ENCODE measurements at regions not wholly inside any gene's neighbourhood (a gene's known extent, or its start where the extent isn't known, plus 50 kb on each side); places are given as distances from the start of the nearest gene placed in this dataset.
"Not testable (repeated sequence)": the region's sequence is repeated elsewhere in the genome, so short reads cannot be mapped to it uniquely, and the experiment has no call there.

DNA sequence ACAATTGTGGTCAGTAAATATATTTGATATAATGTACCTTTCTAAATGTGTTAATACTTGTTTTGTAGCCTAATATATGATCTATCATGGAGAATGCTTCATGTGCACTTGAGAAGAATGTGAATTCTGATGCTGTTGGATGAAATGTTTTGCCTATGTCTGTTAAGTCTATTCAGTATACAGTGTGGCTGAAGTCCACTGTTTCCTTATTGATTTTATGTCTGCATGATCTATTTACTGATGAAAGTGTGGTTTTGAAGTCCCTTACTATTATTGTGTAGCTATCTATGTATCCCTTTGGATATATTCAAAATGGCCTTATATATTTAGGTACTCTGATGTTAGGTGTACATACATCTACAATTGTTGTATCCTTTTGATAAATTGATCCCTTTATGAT is 515.8 kb upstream of the EPHA5 start:
- Mint-ChIP-seq H3K4me1 (no peaks in the 10 kb centered on the region), H3K27me3 (no peaks in the 10 kb centered on the region), H3K9me3 (ENCODE audit: low read depth) (peaks cover 10% of the 10 kb centered on the region), H3K4me3 (no peak overlapping the region), H3K27ac (no peak overlapping the region), H3K36me3 (no peaks in the 10 kb centered on the region)
- ATAC-seq (no peak), DNase-seq (no peak)
- CTCF ChIA-PET: no interaction called here

DNA sequence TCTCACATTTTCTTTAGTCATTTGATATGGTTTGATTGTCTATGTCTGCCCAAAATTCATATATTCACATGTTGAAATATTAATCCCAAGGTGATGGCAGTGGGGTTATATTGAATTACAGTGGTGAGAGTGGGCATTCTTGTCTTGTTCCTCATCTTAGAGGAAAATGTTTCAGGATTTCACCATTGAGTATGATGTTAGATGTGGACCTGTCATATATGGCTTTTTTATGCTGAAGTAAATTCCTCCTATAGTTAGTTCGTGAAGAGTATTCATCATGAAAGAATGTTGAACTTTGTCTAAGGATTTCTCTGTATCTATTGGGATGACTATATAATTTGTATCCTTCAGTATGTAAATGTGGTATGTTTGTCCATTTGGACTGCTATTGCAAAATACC is 512.3 kb upstream of the EPHA5 start:
- no peaks in the 10 kb centered on the region for H3K27me3 Mint-ChIP-seq
- no peak for DNase-seq
- no peak overlapping the region for H3K4me3 Mint-ChIP-seq
- ATAC-seq: no peak
- CTCF ChIA-PET: no interaction called here
- H3K27ac Mint-ChIP-seq: no peak overlapping the region
- H3K36me3 Mint-ChIP-seq: no peaks in the 10 kb centered on the region
- H3K4me1 Mint-ChIP-seq: no peaks in the 10 kb centered on the region
- H3K9me3 Mint-ChIP-seq (ENCODE audit: low read depth): peaks cover 7% of the 10 kb centered on the region

DNA sequence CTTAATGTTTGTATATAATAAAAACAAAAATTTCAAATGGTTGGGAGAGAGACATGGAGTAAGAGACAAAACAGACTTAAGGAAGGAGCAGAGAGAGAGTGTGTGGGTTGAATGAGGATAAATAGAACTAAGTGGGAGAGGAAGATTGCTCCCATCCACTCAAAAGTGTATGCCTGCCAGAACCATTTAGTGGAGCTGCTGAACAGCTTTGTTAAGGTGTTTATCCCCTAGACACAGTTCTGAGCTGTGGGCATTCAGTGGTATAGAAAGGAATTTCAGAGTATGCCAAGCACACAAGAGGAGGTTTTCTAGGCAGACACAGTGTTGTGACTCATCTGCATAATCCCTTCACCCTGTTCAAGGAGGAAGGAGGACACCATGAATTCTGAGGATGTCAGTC is 508.6 kb upstream of the EPHA5 start:
- ATAC-seq: no peak

DNA sequence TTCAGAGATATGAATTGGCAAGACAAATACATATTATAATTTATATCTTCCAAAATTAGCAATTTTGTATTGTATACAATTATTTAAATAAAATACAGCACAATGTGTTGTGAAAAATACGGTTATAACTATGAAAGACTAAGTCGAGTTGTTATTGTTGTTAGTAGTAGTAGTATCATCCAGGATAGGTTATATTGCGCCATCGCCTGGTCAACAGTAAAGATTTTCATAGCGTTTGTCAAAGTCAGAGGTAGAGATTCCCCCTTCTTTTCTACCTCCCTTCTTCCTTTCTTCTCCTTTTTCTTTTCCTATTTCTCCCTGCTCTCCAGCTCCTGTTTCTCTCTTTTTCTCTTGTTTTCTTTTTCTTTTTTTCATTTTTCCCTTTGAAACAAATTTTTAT is 499.1 kb upstream of the EPHA5 start:
- Mint-ChIP-seq H3K27me3 (no peaks in the 10 kb centered on the region), H3K9me3 (ENCODE audit: low read depth) (peaks cover 5% of the 10 kb centered on the region), H3K27ac (no peak overlapping the region), H3K4me3 (no peak overlapping the region), H3K4me1 (no peaks in the 10 kb centered on the region), H3K36me3 (no peaks in the 10 kb centered on the region)
- ATAC-seq: no peak
- CTCF ChIA-PET: no interaction called here
- DNase-seq: no peak

More for the DNA sequence above, 508.6 kb upstream of the EPHA5 start:
- no peaks in the 10 kb centered on the region for H3K4me1 Mint-ChIP-seq
- peaks cover 7% of the 10 kb centered on the region for H3K9me3 Mint-ChIP-seq (ENCODE audit: low read depth)
- no peaks in the 10 kb centered on the region for H3K27me3 Mint-ChIP-seq
- CTCF ChIA-PET: no interaction called here
- H3K4me3 Mint-ChIP-seq: no peak overlapping the region
- no peak overlapping the region for H3K27ac Mint-ChIP-seq
- DNase-seq: no peak
- no peaks in the 10 kb centered on the region for H3K36me3 Mint-ChIP-seq

DNA sequence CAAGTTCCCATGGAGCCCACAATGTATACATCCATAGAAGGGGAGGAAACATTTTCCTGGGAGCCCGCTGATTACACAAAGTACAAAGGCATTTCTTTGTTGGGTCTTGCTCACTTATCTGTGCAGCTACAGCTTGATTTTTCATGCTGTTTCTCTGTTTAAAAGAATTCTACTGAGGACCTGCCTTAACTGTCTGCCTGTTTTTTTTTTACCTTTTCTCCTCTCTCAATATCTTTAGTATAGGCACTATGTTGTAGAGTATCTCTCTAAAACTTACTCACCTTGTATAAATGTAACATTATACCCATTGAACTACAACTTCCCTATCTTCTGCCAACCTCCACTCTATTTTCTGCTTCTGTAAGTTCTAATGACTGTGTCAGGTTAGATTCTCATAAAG is 494.6 kb upstream of the EPHA5 start:
- Mint-ChIP-seq H3K4me1 (no peaks in the 10 kb centered on the region), H3K9me3 (ENCODE audit: low read depth) (peaks cover 9% of the 10 kb centered on the region), H3K27ac (no peak overlapping the region), H3K36me3 (no peaks in the 10 kb centered on the region), H3K4me3 (no peak overlapping the region), H3K27me3 (no peaks in the 10 kb centered on the region)
- no peak for DNase-seq
- no peak for ATAC-seq
- CTCF ChIA-PET: no interaction called here

DNA sequence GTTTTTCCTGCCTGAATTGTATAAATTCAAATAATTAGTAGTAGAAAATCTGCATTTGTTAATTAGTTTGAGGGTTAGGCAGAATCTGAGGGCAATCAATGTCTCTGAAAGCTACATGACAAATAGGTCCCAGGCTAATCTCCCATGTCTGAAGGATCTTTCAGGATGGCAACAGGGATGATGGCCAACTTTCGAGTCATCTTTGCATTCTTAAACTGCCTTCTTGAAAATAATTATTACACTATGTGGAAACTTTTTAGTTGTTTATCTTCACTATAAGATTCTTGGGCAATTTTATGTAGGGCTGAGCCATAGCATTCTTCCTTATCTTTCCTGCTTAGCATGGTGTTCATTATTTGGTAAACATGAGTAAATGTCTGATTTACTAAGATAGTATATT is 490.3 kb upstream of the EPHA5 start:
- Mint-ChIP-seq H3K9me3 (ENCODE audit: low read depth) (peaks cover 17% of the 10 kb centered on the region), H3K36me3 (no peaks in the 10 kb centered on the region), H3K27me3 (no peaks in the 10 kb centered on the region), H3K4me1 (no peaks in the 10 kb centered on the region), H3K27ac (no peak overlapping the region), H3K4me3 (no peak overlapping the region)
- ATAC-seq: no peak
- CTCF ChIA-PET: no interaction called here
- DNase-seq: no peak

DNA sequence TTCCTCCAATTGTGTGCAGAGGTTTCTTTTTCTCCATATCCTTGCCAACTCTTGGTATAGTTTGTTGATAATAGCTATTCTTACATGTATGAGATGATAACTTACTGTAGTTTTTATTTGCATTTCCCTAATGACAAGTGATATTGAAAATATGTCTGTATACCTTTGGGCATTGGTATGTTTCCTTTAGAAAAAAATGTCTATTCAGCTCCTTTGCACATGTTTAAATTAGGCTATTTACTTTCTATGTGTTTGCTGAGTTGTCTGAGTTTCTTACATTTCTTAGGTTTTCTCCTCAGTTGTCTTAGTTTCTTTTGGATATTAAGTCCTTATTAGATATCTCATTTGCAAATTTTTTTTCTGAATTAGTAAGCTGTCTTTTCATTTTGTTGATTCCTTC is 487.3 kb upstream of the EPHA5 start:
- Mint-ChIP-seq H3K9me3 (ENCODE audit: low read depth) (peaks cover 22% of the 10 kb centered on the region), H3K4me1 (no peaks in the 10 kb centered on the region), H3K27me3 (no peaks in the 10 kb centered on the region), H3K36me3 (no peaks in the 10 kb centered on the region), H3K4me3 (no peak overlapping the region), H3K27ac (no peak overlapping the region)
- CTCF ChIA-PET: no interaction called here
- DNase-seq: no peak
- no peak for ATAC-seq

DNA sequence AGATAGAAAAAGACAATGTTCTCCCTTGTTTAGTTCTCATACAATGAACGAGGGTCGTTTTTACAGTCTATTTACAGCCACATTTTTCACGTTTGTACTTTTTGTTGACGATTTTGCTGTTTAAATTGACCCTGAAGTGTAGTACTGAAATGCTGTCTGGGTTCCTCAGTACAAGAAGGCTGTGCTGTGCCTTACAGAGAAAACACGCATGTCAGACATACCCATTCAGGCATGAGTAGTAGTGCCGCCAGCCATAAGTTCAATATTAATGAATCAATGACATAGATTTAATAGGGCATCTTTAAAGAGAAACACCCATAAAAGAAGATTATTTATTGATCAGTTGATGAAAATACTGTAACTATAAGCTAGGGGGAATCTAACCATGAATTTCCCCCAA is 459.8 kb upstream of the EPHA5 start:
- DNase-seq (no peak), ATAC-seq (no peak)
- Mint-ChIP-seq H3K36me3 (no peaks in the 10 kb centered on the region), H3K9me3 (ENCODE audit: low read depth) (peaks cover 6% of the 10 kb centered on the region), H3K4me3 (no peak overlapping the region), H3K27me3 (no peaks in the 10 kb centered on the region), H3K27ac (no peak overlapping the region), H3K4me1 (no peaks in the 10 kb centered on the region)
- CTCF ChIA-PET: no interaction called here

DNA sequence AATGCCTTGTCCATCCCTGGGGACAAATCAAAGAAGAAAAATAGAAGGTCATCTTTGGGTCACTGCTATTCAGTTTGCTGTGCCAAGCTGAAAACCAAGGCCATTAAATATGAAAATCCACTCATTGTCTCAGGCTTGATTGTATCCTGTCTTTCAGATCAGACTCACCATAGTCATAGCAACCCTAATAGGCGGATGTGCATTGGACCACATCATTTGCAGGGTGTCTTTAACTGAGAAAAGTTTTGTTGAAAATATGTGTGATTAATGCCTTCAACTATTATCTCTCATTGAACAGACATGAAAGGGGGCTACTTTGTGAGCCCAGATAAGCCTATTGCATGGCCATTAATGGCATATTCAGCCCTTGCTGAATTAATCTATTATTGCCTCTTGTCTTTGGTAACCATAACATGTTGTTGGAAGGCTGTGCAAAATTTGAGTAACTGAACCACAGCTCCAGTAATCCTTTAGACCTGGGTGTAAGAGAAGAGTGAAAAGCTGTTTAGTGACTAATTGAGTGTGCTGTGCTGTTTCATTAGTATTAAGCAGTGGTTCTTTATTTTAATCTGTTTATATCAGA is 453.6 kb upstream of the EPHA5 start:
- CTCF ChIA-PET: no interaction called here
- H3K9me3 Mint-ChIP-seq (ENCODE audit: low read depth): peaks cover 5% of the 10 kb centered on the region
- H3K4me3 Mint-ChIP-seq: no peak overlapping the region
- no peak for ATAC-seq
- no peak overlapping the region for H3K27ac Mint-ChIP-seq
- no peaks in the 10 kb centered on the region for H3K4me1 Mint-ChIP-seq
- no peak for DNase-seq
- H3K27me3 Mint-ChIP-seq: no peaks in the 10 kb centered on the region
- H3K36me3 Mint-ChIP-seq: no peaks in the 10 kb centered on the region

DNA sequence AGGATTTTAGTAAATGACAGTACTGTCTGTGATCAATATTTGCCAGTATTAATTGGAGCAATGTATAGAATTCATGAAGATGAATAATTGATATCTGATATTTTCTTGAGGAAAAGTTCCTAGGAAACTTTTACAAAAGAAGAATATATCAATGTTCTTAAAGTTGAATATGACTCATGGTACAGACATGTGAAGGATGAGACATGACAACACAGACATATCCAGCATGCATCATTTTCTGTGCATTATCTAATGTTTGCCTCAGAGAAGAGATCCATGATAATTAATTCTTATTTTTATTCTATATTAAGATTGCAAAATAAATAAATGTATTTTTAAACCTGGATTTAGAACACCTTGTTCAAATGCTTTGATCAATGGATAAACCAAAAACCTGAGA is 452.9 kb upstream of the EPHA5 start:
- CTCF ChIA-PET: no interaction called here
- no peak overlapping the region for H3K4me3 Mint-ChIP-seq

DNA sequence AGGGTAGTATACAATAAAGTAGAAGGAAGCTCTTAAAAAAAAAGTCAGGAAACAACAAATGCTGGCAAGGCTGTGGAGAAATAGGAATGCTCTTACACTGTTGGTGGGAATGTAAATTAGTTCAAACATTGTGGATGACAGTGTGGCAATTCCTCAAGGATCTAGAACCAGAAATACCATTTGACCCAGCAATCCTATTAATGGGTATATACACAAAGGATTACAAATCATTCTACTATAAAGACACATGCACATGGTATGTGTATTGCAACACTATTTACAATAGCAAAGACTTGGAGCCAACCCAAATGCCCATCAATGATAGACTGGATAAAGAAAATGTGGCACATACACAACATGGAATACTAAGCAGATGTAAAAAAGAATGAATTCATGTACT is 444.9 kb upstream of the EPHA5 start:
- not testable (repeated sequence) for H3K27ac Mint-ChIP-seq, ATAC-seq

More for the DNA sequence above, 452.9 kb upstream of the EPHA5 start:
- no peak for DNase-seq
- Mint-ChIP-seq H3K36me3 (no peaks in the 10 kb centered on the region), H3K27me3 (no peaks in the 10 kb centered on the region), H3K27ac (no peak overlapping the region), H3K4me1 (no peaks in the 10 kb centered on the region), H3K9me3 (ENCODE audit: low read depth) (peaks cover 5% of the 10 kb centered on the region)
- no peak for ATAC-seq

DNA sequence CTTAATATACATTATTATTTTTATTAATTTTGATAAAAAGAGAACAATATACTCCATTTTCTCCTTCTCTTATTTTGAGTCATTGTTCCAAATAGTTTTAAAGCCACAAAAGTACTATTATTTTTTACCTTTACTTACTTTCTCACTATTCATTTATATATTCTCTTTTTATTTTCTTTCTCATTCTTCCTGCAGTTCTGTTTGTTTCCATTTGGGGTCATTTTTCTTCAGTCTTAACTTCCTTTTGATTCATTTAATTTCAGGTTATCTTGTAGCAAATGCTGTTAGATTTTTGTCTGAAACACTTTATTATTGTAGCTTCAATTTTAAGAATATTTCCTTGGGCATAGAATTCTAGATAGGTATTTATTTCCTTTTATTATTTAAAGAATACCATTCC is 438.6 kb upstream of the EPHA5 start:
- no peak for ATAC-seq
- H3K27me3 Mint-ChIP-seq: no peaks in the 10 kb centered on the region
- no peak overlapping the region for H3K27ac Mint-ChIP-seq
- no peaks in the 10 kb centered on the region for H3K4me1 Mint-ChIP-seq
- H3K4me3 Mint-ChIP-seq: no peak overlapping the region
- peaks cover 17% of the 10 kb centered on the region for H3K9me3 Mint-ChIP-seq (ENCODE audit: low read depth)
- no peak for DNase-seq
- H3K36me3 Mint-ChIP-seq: no peaks in the 10 kb centered on the region
- CTCF ChIA-PET: no interaction called here

More for the DNA sequence above, 444.9 kb upstream of the EPHA5 start:
- H3K9me3 Mint-ChIP-seq (ENCODE audit: low read depth); DNase-seq; H3K36me3 Mint-ChIP-seq; H3K4me3 Mint-ChIP-seq; CTCF ChIA-PET; H3K27me3 Mint-ChIP-seq; H3K4me1 Mint-ChIP-seq: not testable (repeated sequence)

DNA sequence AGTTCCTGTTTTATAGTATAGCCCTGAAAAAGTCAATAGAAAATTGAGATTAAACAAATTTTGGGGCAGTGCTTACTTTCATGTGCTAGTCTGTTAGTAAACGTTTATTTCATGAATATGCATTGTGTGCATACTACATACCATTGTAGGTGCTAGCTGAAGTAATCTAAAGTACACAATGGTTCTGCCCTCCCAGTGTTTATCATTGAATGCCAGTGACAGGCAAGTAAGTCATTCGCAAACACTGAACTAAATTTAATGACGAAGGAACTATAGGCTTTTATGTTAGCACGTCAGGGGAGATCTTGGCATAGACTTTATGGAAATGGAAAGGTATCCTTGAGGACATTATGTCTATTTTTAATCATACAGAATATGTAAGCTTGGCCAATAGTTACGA is 426.9 kb upstream of the EPHA5 start:
- ATAC-seq: no peak
- no peaks in the 10 kb centered on the region for H3K36me3 Mint-ChIP-seq
- H3K4me3 Mint-ChIP-seq: no peak overlapping the region
- DNase-seq: no peak
- H3K4me1 Mint-ChIP-seq: no peaks in the 10 kb centered on the region
- H3K9me3 Mint-ChIP-seq (ENCODE audit: low read depth): peaks cover 8% of the 10 kb centered on the region
- H3K27ac Mint-ChIP-seq: no peak overlapping the region
- CTCF ChIA-PET: no interaction called here
- no peaks in the 10 kb centered on the region for H3K27me3 Mint-ChIP-seq

DNA sequence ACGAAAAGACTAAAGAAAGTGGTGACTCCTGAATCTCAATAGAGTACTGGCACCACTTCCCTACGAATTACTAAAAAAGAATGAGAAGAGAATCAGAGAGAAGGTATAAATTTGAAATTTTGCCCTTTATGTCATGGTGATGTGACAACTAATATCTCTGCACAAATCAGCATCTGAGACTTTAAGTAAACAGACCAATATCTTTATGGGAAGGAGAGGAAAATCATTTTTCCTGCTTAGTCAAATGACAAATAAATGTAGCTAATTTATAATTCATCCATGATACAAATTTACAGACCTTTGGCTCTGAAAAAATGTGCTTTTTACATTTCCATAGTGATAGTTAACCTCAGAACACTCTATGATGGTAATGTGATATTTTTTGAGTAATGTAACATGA is 424.8 kb upstream of the EPHA5 start:
- Mint-ChIP-seq H3K36me3 (no peaks in the 10 kb centered on the region), H3K27ac (no peak overlapping the region), H3K4me3 (no peak overlapping the region), H3K9me3 (ENCODE audit: low read depth) (peaks cover 8% of the 10 kb centered on the region), H3K4me1 (no peaks in the 10 kb centered on the region), H3K27me3 (no peaks in the 10 kb centered on the region)
- CTCF ChIA-PET: no interaction called here
- no peak for DNase-seq
- ATAC-seq: no peak

DNA sequence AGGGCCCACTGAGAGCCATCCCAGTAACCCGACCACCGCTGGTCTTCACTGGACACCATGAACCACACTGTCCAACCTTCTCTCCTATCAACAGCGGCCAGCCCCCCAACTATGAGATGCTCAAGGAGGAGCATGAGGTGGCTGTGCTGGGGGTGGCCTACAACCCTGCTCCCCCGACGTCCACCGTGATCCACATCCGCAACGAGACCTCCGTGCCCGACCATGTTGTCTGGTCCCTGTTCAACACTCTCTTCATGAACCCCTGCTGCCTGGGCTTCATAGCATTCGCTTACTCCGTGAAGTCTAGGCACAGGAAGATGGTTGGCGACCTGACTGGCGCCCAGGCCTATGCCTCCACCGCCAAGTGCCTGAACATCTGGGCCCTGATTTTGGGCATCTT is 423.8 kb upstream of the EPHA5 start:
- ATAC-seq (no peak), DNase-seq (no peak)
- no peaks in the 10 kb centered on the region for H3K27me3 Mint-ChIP-seq
- peaks cover 8% of the 10 kb centered on the region for H3K9me3 Mint-ChIP-seq (ENCODE audit: low read depth)
- no peak overlapping the region for H3K4me3 Mint-ChIP-seq
- H3K36me3 Mint-ChIP-seq: no peaks in the 10 kb centered on the region
- H3K27ac Mint-ChIP-seq: no peak overlapping the region
- H3K4me1 Mint-ChIP-seq: no peaks in the 10 kb centered on the region
- CTCF ChIA-PET: no interaction called here

Data from activated CD8-positive, alpha-beta memory T cell treated with anti-CD3 and anti-CD28 coated beads, Interleukin-2, amount 10 ng/mL, durations not matched to agents 7 days and 5 days (primary cell).